RWPE2 (cell line): ENCODE measurements at regions not wholly inside any gene's neighbourhood (a gene's known extent, or its start where the extent isn't known, plus 50 kb on each side); places are given as distances from the start of the nearest gene placed in this dataset.

ENCODE experiments used
- ATAC-seq: fragments of 200-7000 bp; cut with Tn5 transposase; 3 replicates; pipeline ENCODE4 v1.9.1; 2021; ENCODE audit warnings: low read depth
- DNase-seq: peaks from one replicate; pipeline ENCODE4 v3.0.0-alpha.2; 2020; ENCODE audit warnings: low spot score
- H3K27ac ChIP-seq: fragments of 450-650 bp; 2 replicates; pipeline ENCODE4 v1.5.1; 2017; ENCODE audit warnings: mild to moderate bottlenecking; ENCODE audit not compliant: poor library complexity, severe bottlenecking
- H3K27me3 ChIP-seq: fragments of 250-450 bp; sonication (Bioruptor Pico); 2 replicates; pipeline ENCODE4 v1.5.1; 2021; ENCODE audit warnings: mild to moderate bottlenecking, moderate library complexity; ENCODE audit not compliant: insufficient read depth, poor library complexity, severe bottlenecking
- H3K36me3 ChIP-seq: fragments of 250-450 bp; sonication (Bioruptor Pico); 2 replicates; pipeline ENCODE4 v1.5.1; 2020; ENCODE audit warnings: low read depth, mild to moderate bottlenecking, moderate library complexity
- H3K4me1 ChIP-seq: fragments of 250-450 bp; sonication (Bioruptor Pico); 2 replicates; pipeline ENCODE4 v1.5.1; 2021; ENCODE audit warnings: mild to moderate bottlenecking, moderate library complexity; ENCODE audit not compliant: insufficient read depth, poor library complexity, severe bottlenecking
- H3K4me3 ChIP-seq: fragments of 250-450 bp; sonication (Bioruptor Pico); 2 replicates; pipeline ENCODE4 v1.5.1; 2021; ENCODE audit warnings: mild to moderate bottlenecking, moderate library complexity; ENCODE audit not compliant: severe bottlenecking
- H3K9me3 ChIP-seq: fragments of 250-450 bp; sonication (Bioruptor Pico); 2 replicates; pipeline ENCODE4 v1.5.1; 2021; ENCODE audit warnings: mild to moderate bottlenecking, moderate library complexity; ENCODE audit not compliant: severe bottlenecking
- CTCF ChIP-seq: fragments of 450-650 bp; IDR thresholded peaks from one replicate; pipeline ENCODE4 v1.5.1; 2017; ENCODE audit warnings: mild to moderate bottlenecking, moderate library complexity; ENCODE audit not compliant: poor library complexity, severe bottlenecking

DNA sequence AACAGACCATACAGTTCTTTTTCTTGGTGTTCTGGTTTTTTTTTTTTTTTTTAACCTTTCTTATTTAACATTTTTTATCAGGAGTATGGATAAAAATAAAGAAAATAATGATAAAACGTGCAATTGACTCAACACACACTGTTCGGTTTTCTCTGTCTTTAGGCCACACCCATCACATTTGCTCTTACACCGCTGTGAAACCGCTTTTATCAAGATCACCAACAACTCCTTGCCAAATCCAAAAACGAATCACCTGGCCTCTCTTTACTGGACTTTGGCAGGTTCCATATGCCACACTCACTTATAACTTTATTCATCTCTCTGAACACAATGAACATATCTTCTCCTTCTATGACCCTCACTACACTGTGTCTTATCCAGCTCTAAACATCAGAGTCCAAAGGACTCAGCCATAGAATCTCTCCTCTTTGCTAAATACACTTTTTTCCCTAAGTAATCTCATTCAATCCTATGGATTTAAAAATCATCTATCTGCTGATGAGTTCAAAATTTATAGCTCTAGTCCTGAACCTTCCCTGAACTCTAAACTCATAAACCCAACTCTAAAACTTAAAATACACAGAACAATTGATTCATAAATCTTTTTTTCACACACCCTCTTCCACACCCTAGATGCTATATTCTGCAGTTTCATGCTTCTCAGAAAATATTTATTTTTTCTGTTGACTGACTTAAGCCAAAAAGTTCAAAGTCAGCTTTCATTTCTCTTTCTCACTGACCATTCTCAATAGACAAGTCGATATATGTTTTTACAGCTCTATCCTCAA is 800.6 kb upstream of the SOX9 start:
- TF ChIP-seq CTCF, result no peak
- H3K27ac ChIP-seq, result no peak overlapping the region
- H3K27me3 ChIP-seq, result no peaks in the 10 kb centered on the region
- no peak overlapping the region for H3K4me3 ChIP-seq
- no peak for ATAC-seq
- DNase-seq, result no peak
- H3K4me1 ChIP-seq, result no peaks in the 10 kb centered on the region
- H3K9me3 ChIP-seq, result no peaks in the 10 kb centered on the region
- no peaks in the 10 kb centered on the region for H3K36me3 ChIP-seq

- Histone ChIP-seq H3K4me1 (peaks cover 11% of the 10 kb centered on the region), H3K4me3 (no peak overlapping the region), H3K27ac (no peak overlapping the region), H3K9me3 (no peaks in the 10 kb centered on the region), H3K36me3 (no peaks in the 10 kb centered on the region), H3K27me3 (no peaks in the 10 kb centered on the region)
- no peak for TF ChIP-seq CTCF
- DNase-seq, result no peak
- ATAC-seq, result no peak
These were observed 795.7 kb upstream of the SOX9 start for GRCh38 chr17:71325117-71325516.

- no peaks in the 10 kb centered on the region for H3K27me3 ChIP-seq
These were observed 794.9 kb upstream of the SOX9 start for GRCh38 chr17:71325886-71326285.

GRCh38 chr17:71327376-71328059 is 793.3 kb upstream of the SOX9 start:
- no peak for TF ChIP-seq CTCF
- Histone ChIP-seq H3K27me3 (no peaks in the 10 kb centered on the region), H3K9me3 (no peaks in the 10 kb centered on the region), H3K4me1 (peaks cover 11% of the 10 kb centered on the region), H3K4me3 (no peak overlapping the region), H3K27ac (no peak overlapping the region), H3K36me3 (no peaks in the 10 kb centered on the region)
- no peak for DNase-seq
- peak; percentile 42; the same call in 1 of the 3 replicates for ATAC-seq

More at GRCh38 chr17:71325886-71326285, 794.9 kb upstream of the SOX9 start:
- Histone ChIP-seq H3K9me3 (no peaks in the 10 kb centered on the region), H3K36me3 (no peaks in the 10 kb centered on the region), H3K27ac (no peak overlapping the region), H3K4me1 (peaks cover 11% of the 10 kb centered on the region), H3K4me3 (no peak overlapping the region)
- no peak for TF ChIP-seq CTCF
- ATAC-seq (no peak), DNase-seq (no peak)
